ENCODE measurements at regions not wholly inside any gene's neighbourhood (a gene's known extent, or its start where the extent isn't known, plus 50 kb on each side); places are given as distances from the start of the nearest gene placed in this dataset.

DNA sequence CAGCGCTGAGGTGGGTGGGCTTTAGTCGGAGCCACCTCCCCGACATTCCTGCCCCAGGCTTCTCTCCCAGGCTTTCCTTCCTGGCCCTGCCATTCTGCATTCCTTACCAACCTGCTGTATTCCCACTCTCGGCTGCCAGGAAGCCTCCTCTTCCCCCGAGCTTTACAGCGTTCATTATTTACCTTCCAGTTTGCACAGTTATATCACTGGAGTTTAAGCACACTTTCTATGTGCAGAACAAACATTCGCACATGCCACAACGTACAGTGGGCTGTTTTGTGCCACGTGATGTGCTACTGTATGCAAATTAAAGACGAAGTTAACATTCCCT, 246.3 kb downstream of the SOX11 start:
- POLR2A ChIA-PET: no interaction called here
- TF ChIP-seq, protein P1, sequence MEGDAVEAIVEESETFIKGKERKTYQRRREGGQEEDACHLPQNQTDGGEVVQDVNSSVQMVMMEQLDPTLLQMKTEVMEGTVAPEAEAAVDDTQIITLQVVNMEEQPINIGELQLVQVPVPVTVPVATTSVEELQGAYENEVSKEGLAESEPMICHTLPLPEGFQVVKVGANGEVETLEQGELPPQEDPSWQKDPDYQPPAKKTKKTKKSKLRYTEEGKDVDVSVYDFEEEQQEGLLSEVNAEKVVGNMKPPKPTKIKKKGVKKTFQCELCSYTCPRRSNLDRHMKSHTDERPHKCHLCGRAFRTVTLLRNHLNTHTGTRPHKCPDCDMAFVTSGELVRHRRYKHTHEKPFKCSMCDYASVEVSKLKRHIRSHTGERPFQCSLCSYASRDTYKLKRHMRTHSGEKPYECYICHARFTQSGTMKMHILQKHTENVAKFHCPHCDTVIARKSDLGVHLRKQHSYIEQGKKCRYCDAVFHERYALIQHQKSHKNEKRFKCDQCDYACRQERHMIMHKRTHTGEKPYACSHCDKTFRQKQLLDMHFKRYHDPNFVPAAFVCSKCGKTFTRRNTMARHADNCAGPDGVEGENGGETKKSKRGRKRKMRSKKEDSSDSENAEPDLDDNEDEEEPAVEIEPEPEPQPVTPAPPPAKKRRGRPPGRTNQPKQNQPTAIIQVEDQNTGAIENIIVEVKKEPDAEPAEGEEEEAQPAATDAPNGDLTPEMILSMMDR (IDR thresholded peaks at IDR 0.05; ENCODE audit: unreplicated experiment): no peak
- intact Hi-C loops (cut with micrococcal nuclease): no loop called here
- Mint-ChIP-seq H3K4me3 (ENCODE audit: unreplicated experiment) (no peak overlapping the region), H3K27me3 (ENCODE audit: insufficient read depth, unreplicated experiment) (no peaks in the 10 kb centered on the region), H3K27ac (ENCODE audit: low read depth, unreplicated experiment) (no peak overlapping the region), H3K4me1 (ENCODE audit: insufficient read depth, unreplicated experiment) (no peaks in the 10 kb centered on the region), H3K36me3 (ENCODE audit: insufficient read depth, unreplicated experiment) (peaks cover 4% of the 10 kb centered on the region), H3K9me3 (ENCODE audit: unreplicated experiment) (no peaks in the 10 kb centered on the region)
- no TSS peak for BruUV-seq (replicated peaks)
- no peak for DNase-seq (ENCODE audit: unreplicated experiment)
- CTCF ChIA-PET: interaction anchor here (0.5 to 0.7 kb wide), 3 partner anchors 14 to 1220 kb away, joined by 3 to 5 read pairs (median 3); no protein-coding TSS in a partner anchor

DNA sequence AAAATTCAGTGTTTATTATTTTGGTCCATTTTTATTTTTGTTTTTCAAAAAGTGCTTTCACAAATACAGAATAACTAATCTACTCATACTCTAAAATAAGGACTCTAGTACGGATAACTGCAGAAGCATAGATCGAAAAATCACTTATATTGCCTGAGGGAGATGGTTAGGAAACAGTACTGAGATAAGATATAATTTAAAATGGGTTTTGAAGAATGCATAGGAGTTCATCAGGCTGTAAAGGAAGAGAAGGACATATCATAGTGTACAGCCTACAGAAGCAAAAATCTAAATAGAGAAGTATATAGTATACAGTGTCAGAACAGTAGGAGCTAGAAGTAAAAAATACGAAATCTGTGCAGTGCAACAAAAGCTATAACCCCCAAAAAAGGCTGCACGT, 247.4 kb downstream of the SOX11 start:
- Mint-ChIP-seq H3K36me3 (ENCODE audit: insufficient read depth, unreplicated experiment) (peaks cover 4% of the 10 kb centered on the region), H3K4me1 (ENCODE audit: insufficient read depth, unreplicated experiment) (no peaks in the 10 kb centered on the region), H3K9me3 (ENCODE audit: unreplicated experiment) (no peaks in the 10 kb centered on the region), H3K27ac (ENCODE audit: low read depth, unreplicated experiment) (no peak overlapping the region), H3K4me3 (ENCODE audit: unreplicated experiment) (no peak overlapping the region), H3K27me3 (ENCODE audit: insufficient read depth, unreplicated experiment) (no peaks in the 10 kb centered on the region)
- POLR2A ChIA-PET: interaction anchor here (0.5 kb wide), 1 partner anchor 264 kb away, joined by 3 read pairs; no protein-coding TSS in a partner anchor
- no peak for DNase-seq (ENCODE audit: unreplicated experiment)
- no TSS peak for BruUV-seq (replicated peaks)
- TF ChIP-seq, protein P1 (IDR thresholded peaks at IDR 0.05; ENCODE audit: unreplicated experiment): no peak
- CTCF ChIA-PET: no interaction called here
- intact Hi-C loops (cut with micrococcal nuclease): no loop called here

DNA sequence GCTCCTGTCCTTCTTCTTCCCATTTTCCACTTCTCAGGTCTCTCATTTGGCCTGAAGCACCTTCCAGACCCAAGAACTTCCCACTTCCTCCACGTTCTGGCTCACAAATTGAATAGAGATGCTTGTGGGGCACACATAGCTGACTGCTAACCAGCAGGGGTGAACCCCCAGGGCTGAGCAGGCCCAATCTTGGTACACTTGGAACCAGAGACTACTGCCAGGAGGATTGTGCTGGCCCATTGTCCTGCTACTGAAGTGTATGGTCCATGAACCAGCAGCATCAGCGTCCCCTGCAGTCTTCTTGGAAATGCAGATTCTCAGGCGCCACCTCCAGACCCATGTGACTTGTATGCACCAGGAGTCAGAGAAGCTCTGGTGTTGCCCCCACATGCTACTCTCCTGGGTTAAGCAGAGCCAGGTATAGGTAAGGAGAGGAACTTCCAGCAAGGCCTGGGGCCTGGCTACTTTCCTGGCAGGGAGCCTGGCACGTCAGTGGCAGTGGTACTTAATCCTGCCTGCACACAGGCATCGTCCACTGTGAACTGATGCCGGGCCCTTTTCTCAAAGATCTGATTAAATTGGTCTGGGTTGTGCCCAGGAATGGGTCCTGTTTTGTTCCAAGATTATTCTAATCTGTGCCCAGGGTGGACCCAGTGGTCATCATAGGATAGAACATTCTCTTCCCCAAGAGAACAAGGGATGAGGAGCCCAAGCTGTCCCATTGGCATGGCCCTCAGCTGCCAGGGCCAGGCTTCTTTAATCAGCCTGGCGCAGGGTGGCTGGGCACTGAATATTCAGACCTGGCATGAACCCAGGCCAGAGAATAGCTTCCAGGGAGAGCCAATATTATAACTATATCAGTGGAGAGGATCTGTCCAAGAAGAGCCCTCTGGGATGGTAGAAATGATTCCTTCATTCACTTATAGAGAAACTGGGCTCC, 248.7 kb downstream of the SOX11 start:
- Mint-ChIP-seq H3K4me1 (ENCODE audit: insufficient read depth, unreplicated experiment) (no peaks in the 10 kb centered on the region), H3K36me3 (ENCODE audit: insufficient read depth, unreplicated experiment) (peaks cover 4% of the 10 kb centered on the region), H3K27me3 (ENCODE audit: insufficient read depth, unreplicated experiment) (no peaks in the 10 kb centered on the region), H3K27ac (ENCODE audit: low read depth, unreplicated experiment) (no peak overlapping the region), H3K9me3 (ENCODE audit: unreplicated experiment) (no peaks in the 10 kb centered on the region), H3K4me3 (ENCODE audit: unreplicated experiment) (no peak overlapping the region)
- no peak for DNase-seq (ENCODE audit: unreplicated experiment)
- ChIA-PET CTCF (no interaction called here), POLR2A (no interaction called here)
- TF ChIP-seq, protein P1 (IDR thresholded peaks at IDR 0.05; ENCODE audit: unreplicated experiment): no peak
- intact Hi-C loops (cut with micrococcal nuclease): no loop called here
- no TSS peak for BruUV-seq (replicated peaks)

DNA sequence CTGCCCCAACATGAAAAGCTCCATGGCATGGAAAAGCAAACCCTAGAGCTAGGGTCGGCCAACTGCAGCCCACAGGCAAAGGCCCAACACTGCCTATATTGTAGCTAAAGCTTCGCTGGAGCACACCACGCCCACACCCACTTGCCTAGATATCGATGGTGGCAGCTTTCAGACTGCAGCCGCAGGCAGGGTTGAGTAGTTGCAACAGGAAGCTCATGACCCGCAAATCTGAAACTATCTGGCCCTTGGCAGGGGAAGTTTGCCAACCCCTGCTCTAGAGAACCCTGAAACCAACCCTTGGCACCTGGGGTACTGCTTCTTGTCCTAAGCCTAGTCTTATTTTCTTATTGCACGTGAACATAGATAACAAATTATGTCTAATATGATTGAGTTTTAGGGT, 250.0 kb downstream of the SOX11 start:
- TF ChIP-seq, protein P1 (IDR thresholded peaks at IDR 0.05; ENCODE audit: unreplicated experiment): no peak

More for the DNA sequence above, 250.0 kb downstream of the SOX11 start:
- H3K27me3 Mint-ChIP-seq (ENCODE audit: insufficient read depth, unreplicated experiment): no peaks in the 10 kb centered on the region
- intact Hi-C loops (cut with micrococcal nuclease): no loop called here
- peaks cover 2% of the 10 kb centered on the region for H3K36me3 Mint-ChIP-seq (ENCODE audit: insufficient read depth, unreplicated experiment)
- no peak for DNase-seq (ENCODE audit: unreplicated experiment)
- no peaks in the 10 kb centered on the region for H3K4me1 Mint-ChIP-seq (ENCODE audit: insufficient read depth, unreplicated experiment)
- BruUV-seq (replicated peaks): no TSS peak
- H3K4me3 Mint-ChIP-seq (ENCODE audit: unreplicated experiment): no peak overlapping the region
- H3K9me3 Mint-ChIP-seq (ENCODE audit: unreplicated experiment): no peaks in the 10 kb centered on the region
- H3K27ac Mint-ChIP-seq (ENCODE audit: low read depth, unreplicated experiment): no peak overlapping the region
- ChIA-PET CTCF (no interaction called here), POLR2A (no interaction called here)

Measured in MCF 10A (cell line).